Femur (tissue), 1 donor: ENCODE measurements at regions not wholly inside any gene's neighbourhood (a gene's known extent, or its start where the extent isn't known, plus 50 kb on each side); places are given as distances from the start of the nearest gene placed in this dataset.

Source experiments
- DNase-seq: peaks from one replicate; pipeline ENCODE4 v3.0.0-alpha.2; 2017

- DNase-seq: no peak
Measured at GRCh38 chr9:116009420-116009819, 144.2 kb upstream of the PAPPA start.

DNA sequence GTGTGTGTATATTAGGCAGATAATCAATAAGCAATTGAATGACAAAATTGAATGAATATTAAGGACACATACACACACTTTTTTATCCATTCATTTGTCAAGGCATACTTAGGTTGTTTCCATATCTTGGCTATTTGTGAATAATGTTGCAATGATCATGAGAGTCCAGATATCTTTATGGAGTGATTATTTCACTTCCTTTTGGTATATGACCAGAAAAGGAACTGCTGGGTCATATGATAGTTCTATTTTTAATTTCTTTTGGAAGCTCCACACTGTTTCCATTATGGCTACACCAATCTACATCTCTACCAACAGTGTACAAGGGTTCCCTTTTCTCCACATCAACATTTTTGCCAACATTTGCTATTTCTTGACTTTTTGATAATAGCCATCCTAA lies 137.7 kb upstream of the PAPPA start:
- no peak for DNase-seq

GRCh38 chr9:116020146-116020545 lies 133.4 kb upstream of the PAPPA start:
- no peak for DNase-seq

DNA sequence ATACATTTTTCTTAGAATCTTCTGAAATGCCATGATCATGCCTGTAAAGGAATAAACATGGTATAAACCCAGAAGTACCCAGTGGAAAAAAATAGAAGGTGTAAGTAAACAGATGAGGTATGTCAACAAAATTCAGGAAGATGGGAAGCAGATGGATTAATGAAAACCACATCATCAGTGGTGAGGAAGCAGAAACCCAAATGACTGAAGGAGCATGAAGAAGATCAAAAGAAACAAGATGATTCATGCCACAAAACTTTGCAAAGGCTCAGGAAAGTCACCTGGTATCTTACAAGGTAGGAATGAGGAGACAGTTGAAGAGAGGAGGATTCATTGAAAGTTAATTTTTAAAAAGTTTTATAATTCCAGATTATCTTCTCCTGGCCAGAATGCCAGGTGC lies 132.8 kb upstream of the PAPPA start:
- DNase-seq: no peak

- no peak for DNase-seq
Measured at GRCh38 chr9:116027096-116027495, 126.5 kb upstream of the PAPPA start.

DNA sequence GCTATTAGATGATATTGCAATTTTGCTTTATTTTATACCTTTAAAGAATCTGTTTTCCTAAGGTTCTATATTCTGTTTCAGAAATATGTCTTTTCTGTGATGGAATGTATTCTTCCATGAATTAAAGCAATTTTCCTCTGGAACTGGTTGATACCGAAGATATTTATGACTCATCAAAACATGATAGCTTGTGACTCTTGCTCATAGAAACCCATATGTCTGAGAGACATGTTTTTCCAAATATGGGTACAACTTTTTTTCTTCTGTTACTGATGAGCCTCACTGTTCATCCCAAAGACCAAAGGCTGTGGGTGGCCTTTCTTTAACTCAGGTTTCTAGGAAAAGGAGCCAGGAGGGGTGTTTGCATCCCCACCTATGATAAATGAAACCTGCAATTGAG lies 126.1 kb upstream of the PAPPA start:
- DNase-seq: no peak

DNA sequence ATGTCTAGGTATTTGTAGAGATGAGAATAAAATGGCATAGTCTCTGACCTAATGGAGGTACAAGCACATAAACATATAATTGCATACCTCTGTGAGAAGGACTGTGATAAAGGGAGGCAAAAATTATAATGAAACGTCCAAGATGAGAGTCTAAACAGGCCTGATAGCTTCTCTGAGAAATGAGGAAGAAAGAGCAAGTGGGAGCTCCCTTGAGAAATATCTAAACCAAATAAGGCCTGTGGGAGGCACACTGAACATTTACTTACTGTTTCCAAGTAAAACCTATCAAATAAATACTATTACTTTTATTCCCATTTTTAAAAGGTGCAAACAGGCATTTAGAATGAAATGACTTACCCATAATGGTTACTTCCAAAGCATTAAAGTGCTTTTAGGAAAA lies 125.6 kb upstream of the PAPPA start:
- DNase-seq: no peak

DNA sequence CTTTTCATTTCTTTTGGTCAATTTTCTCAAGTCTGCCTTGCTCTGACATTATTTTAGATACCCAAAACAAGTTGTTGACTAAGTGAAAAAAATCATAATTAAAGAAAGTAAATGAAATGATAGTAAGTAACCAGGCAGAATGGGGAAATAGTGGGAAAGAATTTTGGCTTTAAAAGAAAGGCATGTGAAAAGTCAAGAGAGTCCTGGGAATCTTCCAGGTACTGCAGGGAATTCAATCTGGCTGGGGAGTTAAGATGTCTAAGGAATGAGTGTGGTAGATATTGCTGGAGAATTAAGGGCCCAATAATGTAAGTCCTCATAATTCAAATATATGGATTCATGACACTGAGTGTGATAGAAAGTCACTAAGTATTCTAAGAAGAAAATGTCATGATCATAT lies 123.1 kb upstream of the PAPPA start:
- DNase-seq: no peak

- no peak for DNase-seq
Measured at GRCh38 chr9:116032683-116033440, 120.7 kb upstream of the PAPPA start.

- DNase-seq: no peak
Measured at GRCh38 chr9:116039312-116039711, 114.3 kb upstream of the PAPPA start.

DNA sequence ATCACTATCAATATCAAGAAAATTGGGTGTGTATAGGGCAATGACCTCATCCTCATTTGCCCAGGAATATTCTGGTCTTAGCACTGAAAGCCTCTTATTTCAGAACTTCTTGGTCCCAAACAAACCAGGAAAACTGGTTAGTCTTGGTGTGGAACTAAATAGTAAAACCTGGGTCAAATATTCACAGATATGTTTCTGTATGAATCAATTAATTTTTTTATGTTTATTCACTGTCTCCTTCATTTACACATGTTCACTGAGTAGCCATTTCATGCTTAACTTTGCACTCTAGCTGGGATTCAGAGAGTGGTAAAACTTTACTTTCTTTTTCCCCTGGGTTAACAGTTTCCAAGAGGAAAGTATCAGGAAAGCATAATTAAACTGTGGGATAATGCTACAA lies 113.7 kb upstream of the PAPPA start:
- no peak for DNase-seq

GRCh38 chr9:116042321-116042720 lies 111.3 kb upstream of the PAPPA start:
- no peak for DNase-seq

- DNase-seq: no peak
Measured at GRCh38 chr9:116045083-116045482, 108.5 kb upstream of the PAPPA start.

- DNase-seq: no peak
Measured at GRCh38 chr9:116048081-116048480, 105.5 kb upstream of the PAPPA start.

DNA sequence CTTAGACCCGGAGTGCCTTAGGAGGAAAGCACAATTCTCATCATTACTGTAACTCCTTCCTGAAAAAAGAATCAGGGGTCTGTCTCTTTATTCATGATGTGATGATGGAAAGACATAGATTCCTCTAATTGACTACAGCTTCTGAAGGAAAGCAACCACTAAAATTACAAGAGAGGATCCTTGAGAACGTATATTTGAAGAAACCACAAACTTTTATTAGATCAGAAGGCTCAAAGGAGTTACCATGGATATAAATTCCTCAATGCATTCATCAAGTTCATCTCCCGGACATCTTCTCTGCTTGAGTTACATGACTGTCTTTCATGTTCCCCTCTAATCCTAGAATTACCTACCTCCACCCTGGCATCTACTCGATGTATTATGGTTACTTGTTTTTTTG lies 104.1 kb upstream of the PAPPA start:
- no peak for DNase-seq

- DNase-seq: no peak
Measured at GRCh38 chr9:116051528-116051927, 102.1 kb upstream of the PAPPA start.

GRCh38 chr9:116055536-116055935 lies 98.1 kb upstream of the PAPPA start:
- no peak for DNase-seq

DNA sequence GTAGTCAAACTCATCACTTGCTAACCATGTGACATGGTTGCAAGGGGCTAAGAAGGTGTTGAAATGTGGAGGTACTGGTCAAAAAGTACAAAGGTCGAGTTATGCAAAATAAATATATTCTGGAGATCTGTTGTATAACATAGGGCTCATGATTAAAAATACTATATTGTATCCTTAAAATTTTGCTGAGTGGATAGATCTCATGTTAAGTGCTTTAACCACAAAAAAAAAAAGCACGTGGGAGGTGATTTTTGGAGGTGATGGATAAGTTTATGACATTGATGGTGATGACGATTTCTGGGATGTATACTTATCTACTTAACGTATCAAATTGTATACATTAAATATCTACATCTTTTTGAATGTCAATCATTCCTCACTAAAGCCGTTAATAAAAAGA lies 96.2 kb upstream of the PAPPA start:
- DNase-seq: no peak

DNA sequence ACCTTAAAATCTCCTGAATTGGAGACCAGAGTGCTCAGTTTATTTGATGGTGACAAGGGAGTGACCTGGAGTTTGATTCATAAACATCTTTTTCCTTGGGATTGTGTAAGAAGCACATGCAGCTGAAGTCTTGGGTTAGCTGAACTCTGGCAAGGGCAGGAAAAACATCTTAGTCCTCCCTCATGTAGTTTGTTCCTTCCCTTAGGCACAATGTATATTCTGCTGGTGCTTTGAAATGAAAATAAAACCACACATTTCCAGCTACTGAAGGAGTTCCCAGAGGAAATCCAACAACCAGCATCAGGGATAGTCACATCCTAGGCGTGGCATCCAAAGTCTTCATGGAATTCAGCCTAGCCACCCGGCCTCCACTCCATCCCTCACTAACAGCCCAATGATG lies 95.2 kb upstream of the PAPPA start:
- no peak for DNase-seq

- DNase-seq: no peak
Measured at GRCh38 chr9:116059466-116059865, 94.1 kb upstream of the PAPPA start.

DNA sequence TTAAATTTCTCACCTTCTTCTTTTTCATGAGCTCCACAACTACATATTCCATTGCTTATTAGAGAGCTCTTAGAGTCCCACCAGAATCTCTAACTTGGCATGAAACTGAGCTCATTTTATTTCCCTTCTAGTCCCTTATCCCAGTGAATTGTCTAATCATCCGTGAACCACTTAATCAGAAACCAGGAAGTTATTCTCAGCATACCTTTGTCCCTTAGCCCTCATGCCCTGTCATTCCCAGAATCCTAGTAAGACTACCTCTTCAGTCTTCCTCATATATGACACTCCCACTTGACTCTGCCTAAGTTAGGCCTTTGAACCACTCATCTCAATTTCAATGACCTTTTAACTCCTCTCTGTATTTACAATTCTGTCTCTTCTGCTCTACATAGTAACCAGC lies 93.0 kb upstream of the PAPPA start:
- DNase-seq: no peak

DNA sequence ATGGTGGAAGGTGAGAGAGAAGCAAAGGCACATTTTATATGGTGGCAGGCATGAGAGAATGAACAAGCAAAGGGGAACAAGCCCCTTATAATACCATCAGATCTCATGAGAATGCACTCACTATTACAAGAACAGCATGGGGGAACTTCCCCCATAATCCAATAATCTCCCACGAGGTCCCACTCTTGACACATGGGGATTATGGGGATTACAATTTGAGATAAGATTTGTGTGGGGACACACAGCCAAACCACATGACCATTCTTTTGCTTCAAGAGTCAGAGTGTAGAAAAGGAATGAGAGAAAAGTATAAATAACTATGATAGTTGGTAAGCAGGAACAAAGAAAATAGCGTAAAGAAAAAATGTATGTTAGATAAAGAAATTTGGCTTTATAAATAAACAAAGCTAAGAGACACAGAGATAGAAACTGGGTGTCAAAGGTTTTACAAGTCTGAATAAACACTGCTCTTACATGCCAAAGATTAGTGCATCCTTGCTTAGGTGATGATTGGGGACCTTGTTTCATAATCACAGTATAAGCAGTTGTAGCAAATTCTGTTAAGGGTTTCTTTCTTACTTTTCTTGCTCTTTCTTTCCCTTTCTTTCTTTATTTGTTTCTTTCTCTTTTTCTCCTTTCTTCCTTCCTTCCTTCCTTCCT lies 91.9 kb upstream of the PAPPA start:
- no peak for DNase-seq

DNA sequence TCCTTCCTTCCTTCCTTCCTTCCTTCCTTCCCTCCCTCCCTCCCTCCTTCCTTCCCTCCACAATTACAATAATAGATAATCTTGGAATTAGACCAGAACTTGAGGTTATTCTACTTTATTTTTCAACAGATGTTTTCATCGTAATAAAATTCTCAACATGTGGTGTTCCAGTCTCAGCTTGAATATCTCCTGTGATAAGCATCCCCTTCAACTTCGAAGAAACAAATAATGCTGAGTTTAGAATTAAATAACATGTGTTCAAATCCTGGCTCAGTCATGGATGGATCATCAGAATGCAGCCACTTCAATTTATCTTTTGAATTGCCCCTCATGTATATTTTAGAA lies 91.4 kb upstream of the PAPPA start:
- no peak for DNase-seq

- DNase-seq: no peak
Measured at GRCh38 chr9:116064970-116065369, 88.6 kb upstream of the PAPPA start.

DNA sequence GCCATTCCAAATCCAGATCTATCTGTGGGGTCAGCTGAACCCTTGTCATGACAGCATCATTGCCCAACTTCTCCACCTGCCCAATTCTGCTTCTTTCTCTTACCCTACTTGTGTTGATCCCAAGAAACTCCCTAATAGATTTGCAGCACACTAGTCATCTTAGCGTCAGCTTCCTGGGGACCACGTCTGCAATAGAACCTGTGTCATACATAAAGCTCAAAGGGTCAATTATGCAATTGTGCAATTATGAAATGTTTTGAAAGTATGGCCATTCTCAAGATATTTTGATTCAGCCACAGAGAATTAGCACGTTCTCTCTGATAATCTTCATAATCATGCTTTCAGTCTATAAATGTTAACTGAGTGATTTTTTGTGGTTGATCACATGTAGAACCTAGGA lies 87.4 kb upstream of the PAPPA start:
- DNase-seq: no peak
